Astrocyte (in vitro differentiated cells and primary cell): ENCODE measurements at regions not wholly inside any gene's neighbourhood (a gene's known extent, or its start where the extent isn't known, plus 50 kb on each side); places are given as distances from the start of the nearest gene placed in this dataset.

Experiments used
- EZH2 ChIP-seq: IDR thresholded peaks from 2 replicates; pipeline ENCODE4 v1.6.1; 2012; ENCODE audit warnings: mild to moderate bottlenecking, low read length, inconsistent platforms; ENCODE audit not compliant: insufficient read depth
- TF ChIP-seq, protein P1 (sequence below): IDR thresholded peaks from 2 replicates; pipeline ENCODE4 v1.5.1; 2011; ENCODE audit warnings: low read depth, mild to moderate bottlenecking, inconsistent platforms, low read length, moderate library complexity; ENCODE audit not compliant: insufficient read depth

GRCh38 chr4:189806506-189806905 lies 134.2 kb upstream of the FRG1 start:
- TF ChIP-seq, protein P1, sequence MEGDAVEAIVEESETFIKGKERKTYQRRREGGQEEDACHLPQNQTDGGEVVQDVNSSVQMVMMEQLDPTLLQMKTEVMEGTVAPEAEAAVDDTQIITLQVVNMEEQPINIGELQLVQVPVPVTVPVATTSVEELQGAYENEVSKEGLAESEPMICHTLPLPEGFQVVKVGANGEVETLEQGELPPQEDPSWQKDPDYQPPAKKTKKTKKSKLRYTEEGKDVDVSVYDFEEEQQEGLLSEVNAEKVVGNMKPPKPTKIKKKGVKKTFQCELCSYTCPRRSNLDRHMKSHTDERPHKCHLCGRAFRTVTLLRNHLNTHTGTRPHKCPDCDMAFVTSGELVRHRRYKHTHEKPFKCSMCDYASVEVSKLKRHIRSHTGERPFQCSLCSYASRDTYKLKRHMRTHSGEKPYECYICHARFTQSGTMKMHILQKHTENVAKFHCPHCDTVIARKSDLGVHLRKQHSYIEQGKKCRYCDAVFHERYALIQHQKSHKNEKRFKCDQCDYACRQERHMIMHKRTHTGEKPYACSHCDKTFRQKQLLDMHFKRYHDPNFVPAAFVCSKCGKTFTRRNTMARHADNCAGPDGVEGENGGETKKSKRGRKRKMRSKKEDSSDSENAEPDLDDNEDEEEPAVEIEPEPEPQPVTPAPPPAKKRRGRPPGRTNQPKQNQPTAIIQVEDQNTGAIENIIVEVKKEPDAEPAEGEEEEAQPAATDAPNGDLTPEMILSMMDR, result no peak
- no peak for TF ChIP-seq EZH2
